Endothelial cell of umbilical vein (primary cell): ENCODE measurements at regions not wholly inside any gene's neighbourhood (a gene's known extent, or its start where the extent isn't known, plus 50 kb on each side); places are given as distances from the start of the nearest gene placed in this dataset.

Experiments used
- BruUV-seq: library from RNA; stranded (reverse); fragments of 400-500 nt; replicated peaks from 2 replicates; lab custom pipeline; 2021; lab: Mats Ljungman, UMichigan
- CTCF ChIA-PET: fragments of 300-600, 350-600 bp; sonication (Branson Sonifier 250); formaldehyde crosslinking; loops from one replicate; lab custom pipeline; 2021; ENCODE audit warnings: antibody characterized with exemption, inconsistent platforms; lab: Charles Lee
- POLR2A ChIA-PET: fragments of 300-600, 350-600 bp; sonication (Branson Sonifier 250); formaldehyde crosslinking; loops from one replicate; lab custom pipeline; 2021; ENCODE audit warnings: antibody characterized with exemption, inconsistent platforms; lab: Charles Lee
- DNase-seq: peaks from one replicate; pipeline ENCODE4 v3.0.0-alpha.2; 2011; ENCODE audit warnings: low read depth, low spot score
- FAIRE-seq: peaks from 2 replicates; lab custom pipeline; 2011; peaks lifted over from hg19 to GRCh38; lab: Jason Lieb, UNC
- H2AFZ ChIP-seq: 2 replicates; pipeline ENCODE4 v1.6.0; 2012; ENCODE audit warnings: low read depth, low read length, control low read depth, inconsistent platforms
- H3K27ac ChIP-seq: 2 replicates; pipeline ENCODE4 v1.5.1; 2011; ENCODE audit warnings: low read depth, mild to moderate bottlenecking, control low read depth, low read length, moderate library complexity; ENCODE audit not compliant: insufficient read depth
- H3K27me3 ChIP-seq, 2 experiments: 2 replicates each; pipeline versions ENCODE4 v1.6.0 to v1.6.1; 2011; ENCODE audit warnings: low read length in 2 of 2, mixed read lengths in 1 of 2; ENCODE audit not compliant: control insufficient read depth in 2 of 2, insufficient read depth in 2 of 2
- H3K36me3 ChIP-seq, 2 experiments: 2 replicates in 1 of 2; 3 replicates in 1 of 2; pipeline ENCODE4 v1.5.1; 2011; ENCODE audit warnings: low read length in 2 of 2, mild to moderate bottlenecking in 1 of 2, moderate library complexity in 1 of 2; ENCODE audit not compliant: control insufficient read depth in 2 of 2, insufficient read depth in 2 of 2; ENCODE audit errors: extremely low read depth in 1 of 2
- H3K4me1 ChIP-seq: 3 replicates; pipeline ENCODE4 v1.5.1; 2011; ENCODE audit warnings: mild to moderate bottlenecking, low read length; ENCODE audit not compliant: control insufficient read depth, insufficient read depth; ENCODE audit errors: extremely low read depth
- H3K4me2 ChIP-seq: 2 replicates; pipeline ENCODE4 v1.6.1; 2011; ENCODE audit warnings: low read length, control low read depth, mixed read lengths; ENCODE audit not compliant: insufficient read depth
- H3K4me3 ChIP-seq, 3 experiments: fragments of 200-600 bp in 1 of 3; sonication (generic), shearing (Covaris generic) in 1 of 3; replicated peaks in 1 of 3; 2 replicates each; pipeline ENCODE4 v1.5.1; 2011 to 2016; ENCODE audit warnings: control low read depth in 3 of 3, low read length in 3 of 3, mild to moderate bottlenecking in 2 of 3, inconsistent platforms in 1 of 3, low read depth in 1 of 3, moderate library complexity in 1 of 3; ENCODE audit not compliant: insufficient read depth in 1 of 3
- H3K79me2 ChIP-seq: 2 replicates; pipeline ENCODE4 v1.6.0; 2012; ENCODE audit warnings: low read length, inconsistent platforms; ENCODE audit not compliant: control insufficient read depth, insufficient read depth
- H3K9ac ChIP-seq: replicated peaks from 2 replicates; pipeline ENCODE3; 2011; ENCODE audit warnings: low read length, control low read depth; ENCODE audit not compliant: insufficient read depth; ENCODE audit errors: extremely low read depth
- H3K9me1 ChIP-seq: replicated peaks from 3 replicates; pipeline ENCODE4 v1.6.0; 2011; ENCODE audit warnings: mild to moderate bottlenecking, low read length; ENCODE audit not compliant: control insufficient read depth, insufficient read depth; ENCODE audit errors: extremely low read depth
- H3K9me3 ChIP-seq: replicated peaks from 2 replicates; pipeline ENCODE4 v1.5.1; 2012; ENCODE audit warnings: low read length, inconsistent platforms; ENCODE audit not compliant: control insufficient read depth, insufficient read depth
- H4K20me1 ChIP-seq: replicated peaks from 2 replicates; pipeline ENCODE3; 2011; ENCODE audit warnings: mild to moderate bottlenecking, low read length; ENCODE audit not compliant: control insufficient read depth, insufficient read depth; ENCODE audit errors: extremely low read depth
- CTCF ChIP-seq, 2 donors: IDR thresholded peaks; 1 replicate in 1 of 2; 2 replicates in 1 of 2; pipeline ENCODE4 v1.5.1; 2011; ENCODE audit warnings: low read length in 2 of 2, mild to moderate bottlenecking in 2 of 2, moderate library complexity in 2 of 2, control low read depth in 1 of 2, inconsistent platforms in 1 of 2, low read depth in 1 of 2; ENCODE audit not compliant: insufficient read depth in 1 of 2; ENCODE audit errors: extremely low read depth in 1 of 2
- EZH2 ChIP-seq: IDR thresholded peaks from 2 replicates; pipeline ENCODE4 v1.6.1; 2012; ENCODE audit warnings: borderline replicate concordance, low read depth, mild to moderate bottlenecking, moderate library complexity, low read length, inconsistent platforms; ENCODE audit not compliant: severe bottlenecking
- FOS ChIP-seq: IDR thresholded peaks from 2 replicates; pipeline ENCODE4 v1.6.1; 2011; ENCODE audit warnings: mild to moderate bottlenecking, low read length, moderate library complexity, borderline replicate concordance; ENCODE audit not compliant: insufficient read depth
- GATA2 ChIP-seq: IDR thresholded peaks from 2 replicates; pipeline ENCODE4 v1.7.0; 2011; ENCODE audit warnings: low read depth, mild to moderate bottlenecking, moderate library complexity, mixed read lengths, low read length; ENCODE audit not compliant: insufficient read length, insufficient read depth
- JUN ChIP-seq: IDR thresholded peaks from 2 replicates; pipeline ENCODE4 v1.6.1; 2011; ENCODE audit warnings: borderline replicate concordance, low read depth; ENCODE audit not compliant: insufficient read length, insufficient read depth
- MYC ChIP-seq: IDR thresholded peaks from one replicate; pipeline ENCODE4 v1.6.1; 2011; ENCODE audit warnings: mild to moderate bottlenecking, low read depth, low read length
- POLR2A ChIP-seq: IDR thresholded peaks from 2 replicates; pipeline ENCODE4 v1.6.1; 2012; ENCODE audit warnings: low read depth, mild to moderate bottlenecking, control low read depth, low read length
- POLR2AphosphoS5 ChIP-seq: IDR thresholded peaks from 2 replicates; pipeline ENCODE4 v1.6.1; 2012; ENCODE audit warnings: low read depth, mild to moderate bottlenecking, control low read depth, low read length, moderate library complexity; ENCODE audit not compliant: insufficient read depth
- dilution Hi-C: fragments of 300-500 bp; cut with MboI; formaldehyde crosslinking; loops from one replicate; pipeline ENCODE4 v1.15.0; 2019; ENCODE audit warnings: low sequenced_read_pairs; ENCODE audit not compliant: extremely low pct_ligation_motif_present
- intact Hi-C: fragments of 100-400 bp; cut with micrococcal nuclease; formaldehyde crosslinking; loops from one replicate; pipeline ENCODE4 v1.10.0; 2022
- TF ChIP-seq, protein P1 (sequence below): IDR thresholded peaks from 2 replicates; pipeline ENCODE4 v1.6.1; 2011; ENCODE audit not compliant: insufficient read depth, insufficient read length

GRCh38 chr2:167818521-167818920, 428.9 kb downstream of the STK39 start:
- Histone ChIP-seq H3K27me3 (no peaks in the 10 kb centered on the region), H3K27ac (no peak overlapping the region), H3K4me3 (no peak overlapping the region), H3K4me1 (no peaks in the 10 kb centered on the region), H2AFZ (no peak overlapping the region), H3K9ac (no peak overlapping the region), H3K4me2 (no peak overlapping the region), H3K9me3 (no peaks in the 10 kb centered on the region), H3K36me3 (no peaks in the 10 kb centered on the region), H3K79me2 (no peaks in the 10 kb centered on the region), H4K20me1 (no peaks in the 10 kb centered on the region), H3K9me1 (no peaks in the 10 kb centered on the region)
- DNase-seq (no peak), FAIRE-seq (no peak)
- ChIA-PET POLR2A (no interaction called here), CTCF (no interaction called here)
- dilution Hi-C loops = no loop called here
- no TSS peak for BruUV-seq
- TF ChIP-seq EZH2 (no peak), JUN (no peak), FOS (no peak), POLR2AphosphoS5 (no peak), CTCF (IDR thresholded peaks at IDR 0.05; ENCODE audit: extremely low read depth in 1 of 2, insufficient read depth in 1 of 2, low read depth in 1 of 2, low read length in 2 of 2) (no peak), GATA2 (no peak), POLR2A (no peak), MYC (no peak)
- TF ChIP-seq, protein P1, sequence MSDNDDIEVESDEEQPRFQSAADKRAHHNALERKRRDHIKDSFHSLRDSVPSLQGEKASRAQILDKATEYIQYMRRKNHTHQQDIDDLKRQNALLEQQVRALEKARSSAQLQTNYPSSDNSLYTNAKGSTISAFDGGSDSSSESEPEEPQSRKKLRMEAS = no peak
- intact Hi-C loops = no loop called here
